Gastroesophageal sphincter (tissue), 3 donors: ENCODE measurements at regions not wholly inside any gene's neighbourhood (a gene's known extent, or its start where the extent isn't known, plus 50 kb on each side); places are given as distances from the start of the nearest gene placed in this dataset.

Experiments
- EP300 ChIP-seq: sonication (generic); formaldehyde crosslinking; IDR thresholded peaks from one replicate; pipeline ENCODE4 v1.6.1; 2017; ENCODE audit warnings: antibody characterized with exemption, mild to moderate bottlenecking
- POLR2AphosphoS5 ChIP-seq: sonication (generic); formaldehyde crosslinking; IDR thresholded peaks from one replicate; pipeline ENCODE4 v1.6.1; 2017; ENCODE audit warnings: antibody characterized with exemption
- TF ChIP-seq, protein P1 (sequence below), 4 experiments: fragments of 200-600 bp in 2 of 4; fragments of 450-650 bp in 2 of 4; sonication (generic) in 1 of 4; IDR thresholded peaks; one replicate each; pipeline ENCODE4 v1.5.1; 2017 to 2019; ENCODE audit warnings: antibody characterized with exemption in 4 of 4, mild to moderate bottlenecking in 2 of 4, moderate library complexity in 2 of 4

- TF ChIP-seq, protein P1, sequence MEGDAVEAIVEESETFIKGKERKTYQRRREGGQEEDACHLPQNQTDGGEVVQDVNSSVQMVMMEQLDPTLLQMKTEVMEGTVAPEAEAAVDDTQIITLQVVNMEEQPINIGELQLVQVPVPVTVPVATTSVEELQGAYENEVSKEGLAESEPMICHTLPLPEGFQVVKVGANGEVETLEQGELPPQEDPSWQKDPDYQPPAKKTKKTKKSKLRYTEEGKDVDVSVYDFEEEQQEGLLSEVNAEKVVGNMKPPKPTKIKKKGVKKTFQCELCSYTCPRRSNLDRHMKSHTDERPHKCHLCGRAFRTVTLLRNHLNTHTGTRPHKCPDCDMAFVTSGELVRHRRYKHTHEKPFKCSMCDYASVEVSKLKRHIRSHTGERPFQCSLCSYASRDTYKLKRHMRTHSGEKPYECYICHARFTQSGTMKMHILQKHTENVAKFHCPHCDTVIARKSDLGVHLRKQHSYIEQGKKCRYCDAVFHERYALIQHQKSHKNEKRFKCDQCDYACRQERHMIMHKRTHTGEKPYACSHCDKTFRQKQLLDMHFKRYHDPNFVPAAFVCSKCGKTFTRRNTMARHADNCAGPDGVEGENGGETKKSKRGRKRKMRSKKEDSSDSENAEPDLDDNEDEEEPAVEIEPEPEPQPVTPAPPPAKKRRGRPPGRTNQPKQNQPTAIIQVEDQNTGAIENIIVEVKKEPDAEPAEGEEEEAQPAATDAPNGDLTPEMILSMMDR (IDR thresholded peaks at IDR 0.05), result no peak
- no peak for TF ChIP-seq POLR2AphosphoS5
- no peak for TF ChIP-seq EP300
Measured at GRCh38 chr17:22469941-22470340, 777.6 kb downstream of the KCNJ18 start.
